CD4-positive, alpha-beta T cell treated with Interleukin-4 for 4 hours (primary cell): ENCODE measurements at regions not wholly inside any gene's neighbourhood (a gene's known extent, or its start where the extent isn't known, plus 50 kb on each side); places are given as distances from the start of the nearest gene placed in this dataset.

Experiments used
- DNase-seq: peaks from one replicate; pipeline ENCODE4 v3.0.0-alpha.2; 2020

DNA sequence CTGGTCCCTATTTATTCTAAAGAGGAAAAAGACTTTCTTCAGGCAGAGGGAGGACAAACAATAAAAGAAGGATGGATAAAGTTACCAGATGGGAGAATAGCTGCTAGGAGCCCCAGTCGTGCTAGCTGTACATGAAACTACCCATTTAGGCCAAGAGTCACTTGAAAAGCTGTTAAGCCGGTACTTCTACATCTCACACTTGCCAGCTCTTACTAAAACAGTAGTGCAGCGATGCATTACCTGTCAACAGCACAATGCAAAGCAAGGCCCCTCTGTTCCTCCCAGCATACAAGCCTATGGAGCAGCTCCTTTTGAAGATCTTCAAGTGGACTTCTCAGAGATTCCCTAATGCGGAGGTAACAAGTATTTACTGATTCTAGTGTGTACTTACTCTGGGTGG, 1138.8 kb downstream of the ARAP2 start:
- no peak for DNase-seq

DNA sequence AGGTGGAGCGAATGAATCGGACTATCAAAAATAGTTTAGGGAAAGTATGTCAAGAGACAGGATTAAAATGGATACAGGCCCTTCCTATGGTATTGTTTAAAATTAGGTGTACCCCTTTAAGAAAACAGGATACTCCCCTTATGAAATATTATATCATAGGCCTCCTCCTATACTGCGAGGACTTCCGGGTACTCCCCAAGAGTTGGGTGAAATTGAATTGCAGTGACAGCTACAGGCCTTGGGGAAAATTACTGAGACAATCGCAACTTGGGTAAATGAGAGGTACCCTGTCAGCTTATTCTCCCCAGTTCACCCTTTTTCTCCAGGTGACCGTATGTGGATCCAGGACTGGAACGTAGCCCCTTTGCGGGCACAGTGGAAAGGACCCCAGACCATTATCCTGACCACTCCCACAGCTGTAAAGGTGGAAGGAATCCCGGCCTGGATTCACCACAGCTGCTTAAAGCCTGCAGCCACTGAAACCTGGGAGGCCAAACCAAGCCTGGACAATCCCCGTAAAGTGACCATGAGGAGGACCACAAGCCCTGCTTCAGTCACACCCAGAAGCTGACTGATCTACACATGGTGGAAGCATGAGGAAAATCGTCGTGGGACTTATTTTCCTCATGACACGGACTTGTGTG, 1138.1 kb downstream of the ARAP2 start:
- no peak for DNase-seq

DNA sequence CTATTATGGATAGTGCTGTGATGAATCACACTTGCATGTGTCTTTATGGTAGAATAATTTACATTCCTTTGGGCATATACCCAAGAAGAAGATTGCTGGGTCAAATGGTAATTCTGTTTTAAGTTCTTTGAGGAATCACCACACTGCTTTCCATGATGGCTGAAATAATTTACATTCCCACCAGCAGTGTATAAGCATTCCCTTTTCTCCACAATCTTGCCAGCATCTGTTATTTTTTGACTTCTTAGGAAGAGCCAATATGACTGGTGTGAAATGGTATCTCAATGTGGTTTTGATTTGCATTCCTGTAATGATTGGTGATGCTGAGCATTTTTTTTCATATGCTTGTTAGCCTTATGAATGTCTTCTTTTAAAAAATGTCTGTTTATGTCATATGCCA, 1120.2 kb downstream of the ARAP2 start:
- no peak for DNase-seq

DNA sequence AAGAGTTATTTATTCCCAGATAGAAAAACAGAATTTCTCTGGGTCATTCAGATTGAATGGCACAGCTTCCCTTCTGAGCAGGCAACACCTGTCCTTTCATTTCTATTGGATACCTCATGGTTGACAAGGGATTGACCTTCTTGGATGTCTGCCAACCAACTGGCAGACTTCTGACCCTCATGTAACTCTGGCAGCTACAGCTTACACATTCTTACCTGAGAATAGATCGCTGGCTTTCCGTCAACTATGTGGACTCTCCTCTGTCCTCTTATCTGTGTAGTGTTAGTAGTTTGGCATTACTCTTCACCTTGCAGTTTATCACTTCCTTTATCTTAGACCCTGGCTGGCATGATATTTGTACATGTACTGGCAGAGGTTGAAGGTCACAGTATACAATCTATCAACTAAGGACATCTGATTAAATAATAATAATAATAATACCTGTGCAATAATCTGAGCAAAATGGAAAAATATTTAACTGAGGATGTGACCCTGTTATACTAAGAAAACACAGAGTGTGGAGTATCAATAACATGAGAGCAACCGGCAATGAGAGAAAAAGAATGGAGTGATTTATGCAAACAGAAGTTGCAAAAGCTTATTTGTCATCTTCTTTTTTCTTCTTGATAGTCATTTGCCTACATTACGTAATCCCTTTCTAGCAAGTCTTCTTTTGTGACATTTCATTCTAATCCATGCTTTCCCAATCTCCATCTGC, 1118.2 kb downstream of the ARAP2 start:
- DNase-seq, result no peak

DNA sequence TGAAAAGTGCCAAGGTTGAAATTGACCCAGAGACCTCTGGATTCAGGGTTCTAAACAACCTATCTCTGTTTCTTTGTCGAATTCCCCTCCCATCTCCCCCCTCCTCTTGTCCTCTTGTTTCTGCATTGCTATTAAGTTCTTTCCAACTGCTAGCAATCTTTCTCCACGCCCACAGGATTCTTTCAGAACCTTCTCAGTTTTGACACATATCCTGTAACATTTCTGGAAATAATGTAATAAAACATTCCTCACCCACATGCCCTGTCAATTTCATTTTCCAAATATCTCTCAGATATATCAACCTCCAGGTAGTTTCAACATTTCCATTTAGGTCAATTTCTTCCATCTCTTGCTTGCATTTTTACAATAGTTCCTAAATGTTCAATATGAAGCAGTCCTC, 1105.9 kb downstream of the ARAP2 start:
- no peak for DNase-seq

DNA sequence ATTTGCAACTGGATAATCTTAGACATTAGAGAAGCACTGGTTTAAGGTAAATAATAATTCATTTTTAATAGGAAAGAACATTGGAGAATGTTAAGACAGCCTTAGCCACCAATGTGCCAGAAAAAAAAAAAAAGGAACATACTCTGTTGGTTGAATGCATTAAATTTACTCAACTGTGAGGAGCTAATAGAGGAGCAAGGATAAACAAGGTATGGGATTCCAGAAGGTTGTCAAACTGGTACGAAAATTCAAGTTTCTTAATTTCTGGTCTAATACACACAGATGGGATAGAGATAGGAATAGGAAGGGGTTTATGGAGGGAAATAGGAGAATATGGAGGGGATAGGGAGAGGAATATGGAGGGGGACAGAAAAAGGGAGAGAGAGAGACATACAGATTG, 1096.6 kb downstream of the ARAP2 start:
- no peak for DNase-seq

DNA sequence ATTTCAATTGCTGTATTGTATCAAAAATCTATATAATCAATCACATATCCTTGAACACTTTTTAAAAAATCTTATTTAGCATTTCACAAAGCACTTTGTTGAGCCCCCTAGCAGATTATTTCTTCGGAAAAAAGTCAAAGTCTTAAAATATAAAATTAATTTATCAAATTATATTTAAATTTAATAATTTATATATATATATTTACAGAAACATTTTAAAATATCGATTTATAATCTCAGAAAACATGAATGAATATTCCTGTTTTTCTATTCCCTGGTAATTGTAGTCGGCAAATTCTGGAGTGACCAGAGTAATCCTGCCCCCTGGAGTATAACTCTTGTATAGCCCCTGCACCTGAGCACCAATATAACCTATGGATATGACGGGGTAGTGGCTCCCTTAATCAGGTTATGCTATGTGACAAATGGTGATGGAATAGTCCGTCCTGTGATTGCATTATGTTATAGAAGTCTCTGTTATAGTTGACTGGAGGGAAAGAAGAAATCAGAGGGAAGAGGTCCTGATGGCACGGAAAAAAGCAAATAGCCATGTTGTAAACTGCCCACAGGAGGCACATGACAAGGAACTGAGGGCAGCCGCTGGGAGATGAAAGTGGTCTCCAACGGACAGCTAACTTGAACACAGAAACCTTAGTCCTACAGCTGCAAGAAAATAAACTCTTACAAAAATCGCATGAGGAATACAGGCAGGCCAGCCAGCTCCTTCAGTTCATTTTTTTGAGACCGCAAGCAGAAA, 1092.3 kb downstream of the ARAP2 start:
- DNase-seq, result no peak

DNA sequence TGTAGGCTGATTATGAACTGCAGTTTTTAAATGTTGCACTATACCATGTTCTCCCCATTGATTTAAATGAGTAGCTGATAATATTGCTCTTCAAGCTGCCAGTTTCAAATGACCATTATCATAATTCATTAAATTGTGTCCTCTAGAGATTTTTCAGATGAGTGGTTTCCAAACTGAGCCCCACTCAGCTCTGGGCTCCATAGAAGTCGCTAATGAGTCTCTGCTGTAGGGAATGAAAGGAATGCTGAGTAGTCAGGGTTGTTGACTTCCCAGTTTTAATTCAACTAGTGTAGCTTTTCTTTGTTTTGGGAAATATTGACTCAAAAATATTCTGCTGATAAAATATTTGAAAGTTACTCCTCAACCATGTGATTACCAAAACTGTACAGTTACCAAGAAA, 1081.1 kb downstream of the ARAP2 start:
- no peak for DNase-seq

DNA sequence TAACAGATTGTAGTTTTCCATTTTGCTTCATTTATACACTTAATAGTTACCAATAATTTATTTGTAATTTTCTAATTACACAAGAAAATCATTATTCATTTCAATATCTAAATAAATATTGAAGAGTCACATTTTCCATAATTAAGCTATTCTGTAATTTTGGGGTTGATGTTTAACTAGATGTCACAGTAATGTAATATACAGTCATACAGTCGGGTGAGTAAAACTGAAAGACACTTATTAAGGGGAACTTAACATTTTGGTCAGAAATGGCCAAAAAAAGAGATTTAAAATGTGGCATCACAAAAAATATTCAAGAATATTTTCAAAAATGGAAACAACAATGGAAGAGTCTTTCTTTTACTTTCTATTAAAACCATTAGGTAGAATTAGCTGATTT, 1080.3 kb downstream of the ARAP2 start:
- DNase-seq, result no peak

DNA sequence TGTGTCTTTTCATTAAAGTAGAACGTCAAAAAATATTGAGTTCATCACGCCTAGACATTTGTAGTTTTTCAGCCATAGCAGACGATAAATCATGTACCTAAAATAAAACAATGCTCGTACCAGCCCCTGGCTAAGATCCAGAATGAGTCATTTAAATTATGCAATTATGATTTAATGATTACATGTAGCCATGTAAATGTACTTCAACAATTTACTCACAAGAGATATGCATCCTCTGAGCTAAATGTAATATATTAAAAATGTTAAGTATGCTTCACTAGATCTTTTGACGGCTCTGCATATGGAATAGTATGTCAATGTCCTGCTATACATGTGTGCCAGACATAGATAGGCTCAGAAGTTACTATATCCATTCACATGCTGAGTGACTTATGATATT, 1077.8 kb downstream of the ARAP2 start:
- no peak for DNase-seq

DNA sequence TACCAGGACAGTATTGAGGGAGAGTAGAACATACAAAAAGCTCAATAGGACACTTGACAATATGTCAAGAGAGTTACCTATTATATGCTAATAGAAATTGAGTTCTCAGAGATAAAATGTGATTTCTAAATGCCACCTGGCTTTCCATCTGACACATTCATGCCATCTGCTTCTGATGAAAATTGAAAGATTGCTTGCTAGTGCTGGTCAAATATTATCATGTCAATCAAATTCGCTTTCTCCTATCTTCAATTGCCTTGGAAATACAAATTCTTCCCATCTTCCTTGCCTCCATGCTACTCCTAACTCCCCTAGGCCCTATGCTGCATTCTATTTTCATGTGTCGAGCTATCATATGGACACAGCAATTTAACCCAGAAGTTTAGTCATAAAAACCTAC, 1076.9 kb downstream of the ARAP2 start:
- DNase-seq, result no peak

DNA sequence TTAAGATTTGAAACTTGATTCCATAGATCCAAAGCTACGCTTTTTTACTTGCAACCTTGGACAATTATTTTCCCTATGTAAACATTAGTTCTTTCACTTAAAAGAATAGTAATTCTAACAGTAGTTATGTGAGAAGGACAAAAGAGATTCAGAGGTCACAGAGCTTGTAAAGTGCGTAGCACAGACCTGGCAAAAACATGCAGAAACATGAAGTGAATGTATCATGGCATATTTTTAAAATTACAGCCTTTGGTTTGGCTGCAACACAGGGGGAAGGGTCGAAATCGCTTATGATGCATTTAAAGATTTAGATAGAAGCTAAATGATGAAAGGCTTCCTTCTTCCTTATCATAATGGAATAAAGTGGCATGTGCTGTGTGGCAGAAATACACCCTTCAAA, 1068.8 kb downstream of the ARAP2 start:
- DNase-seq, result no peak

DNA sequence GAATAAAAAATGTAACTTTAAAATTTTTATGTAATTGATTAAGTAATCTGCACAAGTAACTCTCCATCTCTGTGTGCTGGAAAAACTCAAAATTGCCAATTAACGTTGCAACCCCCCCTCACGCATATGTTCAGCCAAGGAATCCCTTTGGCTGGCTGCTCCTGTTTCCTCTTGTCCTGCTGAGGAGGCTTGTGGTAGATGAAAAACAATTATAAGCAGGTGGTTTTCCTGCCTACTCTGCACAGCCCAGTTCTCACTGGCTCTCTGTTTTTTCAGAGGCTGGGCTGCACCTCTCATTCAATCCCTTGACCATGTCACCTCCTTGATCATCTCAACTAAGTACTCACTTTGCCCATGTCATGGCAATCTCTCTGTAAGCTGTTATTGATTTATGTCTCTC, 1068.4 kb downstream of the ARAP2 start:
- no peak for DNase-seq

DNA sequence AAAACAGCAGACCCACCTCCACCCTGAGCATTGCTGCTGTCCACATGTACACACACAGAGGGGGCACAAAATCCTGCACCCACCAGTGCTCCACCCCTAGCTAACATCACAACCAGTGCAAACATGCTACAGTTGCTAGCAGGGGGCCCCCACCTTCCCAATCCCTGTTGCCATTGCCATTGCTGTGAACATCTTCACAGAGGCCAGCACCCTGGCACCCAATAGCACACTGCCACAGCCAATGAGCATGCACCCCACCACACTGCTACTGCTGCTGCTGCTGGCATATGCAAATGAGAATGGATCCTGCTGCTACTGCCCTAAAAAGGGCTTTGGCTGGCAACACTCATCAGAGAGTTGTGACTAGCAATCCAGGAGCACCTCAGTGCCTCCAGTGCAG, 1061.9 kb downstream of the ARAP2 start:
- DNase-seq, result no peak

DNA sequence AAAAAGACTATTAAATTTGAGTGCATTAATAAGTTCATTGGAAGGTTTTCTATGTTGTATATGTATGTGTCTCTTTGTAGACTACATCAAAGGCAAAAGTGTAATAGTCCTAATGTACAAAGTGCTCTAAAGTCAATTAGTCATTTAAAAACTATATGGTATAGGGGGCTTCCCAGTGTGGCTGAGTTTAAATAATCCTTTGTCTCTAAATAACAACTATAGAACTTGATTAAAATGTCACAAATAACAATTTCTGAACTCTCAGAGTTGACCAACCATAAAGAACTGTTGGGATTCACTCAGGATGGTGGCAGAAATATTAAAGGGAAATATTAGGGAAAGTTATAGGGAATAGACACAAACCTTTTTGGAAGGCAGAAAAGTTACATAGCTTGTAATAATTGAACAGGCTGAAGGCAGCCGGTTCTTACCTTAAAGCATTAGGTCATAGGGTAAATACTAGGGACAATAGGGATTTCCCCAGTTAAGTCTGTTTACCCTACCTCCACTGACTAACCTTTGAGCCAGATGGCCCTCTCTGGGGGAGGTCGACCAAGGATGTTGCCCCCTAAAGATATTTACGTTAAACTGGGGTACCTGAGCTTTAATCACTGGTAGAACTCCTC, 1054.2 kb downstream of the ARAP2 start:
- no peak for DNase-seq

DNA sequence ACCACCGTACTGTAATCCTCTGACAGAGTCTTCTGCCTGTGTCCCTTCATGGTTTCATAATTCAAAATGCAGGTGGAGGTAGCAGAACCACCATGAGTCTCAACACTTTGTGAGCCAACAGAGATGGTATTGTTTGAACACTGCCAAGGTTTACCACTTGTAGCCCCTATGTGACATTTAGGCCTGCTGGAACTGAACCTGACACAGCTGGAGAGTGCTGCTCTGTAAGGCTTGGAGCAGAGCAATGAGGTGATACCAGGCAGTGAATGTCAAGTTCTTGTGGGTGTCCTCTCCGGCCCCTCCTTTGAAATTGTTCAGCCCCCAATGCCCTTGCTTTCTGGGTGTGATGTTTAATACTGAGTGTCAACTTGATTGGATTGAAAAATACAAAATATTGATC, 1042.9 kb downstream of the ARAP2 start:
- DNase-seq, result no peak

DNA sequence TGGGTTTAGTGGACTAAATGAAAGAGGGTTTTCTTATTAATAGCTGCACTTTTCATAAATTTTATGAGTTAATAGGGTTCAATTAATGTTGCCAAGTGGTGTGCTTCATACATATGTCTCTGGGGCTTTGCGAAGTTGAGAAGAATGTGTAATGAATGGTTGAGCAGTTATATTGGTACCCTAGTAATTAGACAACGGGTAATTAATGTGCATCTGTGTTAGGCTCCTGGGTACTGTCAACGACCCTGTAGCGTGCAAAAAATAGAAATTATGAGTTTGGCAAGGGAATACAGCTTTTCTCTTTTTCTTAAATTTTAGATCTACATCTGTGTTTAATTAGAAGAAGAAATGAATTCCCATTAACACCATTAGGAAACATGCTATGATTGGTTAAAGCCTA, 1027.7 kb downstream of the ARAP2 start:
- DNase-seq, result no peak

DNA sequence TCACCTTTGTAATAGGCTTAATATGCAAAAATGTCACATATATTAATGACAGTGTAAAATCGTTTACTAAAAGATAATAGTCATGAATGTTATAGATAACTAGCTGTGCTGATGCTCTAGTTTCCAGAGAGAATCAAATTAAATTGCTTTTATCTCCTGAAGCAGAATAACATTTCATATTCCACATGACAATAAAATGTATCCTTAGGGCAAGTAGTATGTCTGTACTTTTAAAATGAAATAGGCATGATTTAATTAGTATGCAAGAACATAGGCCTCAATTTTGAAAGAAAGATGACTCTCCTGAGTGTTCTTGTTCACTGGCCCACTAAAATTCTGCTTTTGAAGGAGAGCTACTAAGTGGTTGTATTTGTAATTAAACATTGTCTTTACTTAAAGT, 1027.0 kb downstream of the ARAP2 start:
- no peak for DNase-seq

DNA sequence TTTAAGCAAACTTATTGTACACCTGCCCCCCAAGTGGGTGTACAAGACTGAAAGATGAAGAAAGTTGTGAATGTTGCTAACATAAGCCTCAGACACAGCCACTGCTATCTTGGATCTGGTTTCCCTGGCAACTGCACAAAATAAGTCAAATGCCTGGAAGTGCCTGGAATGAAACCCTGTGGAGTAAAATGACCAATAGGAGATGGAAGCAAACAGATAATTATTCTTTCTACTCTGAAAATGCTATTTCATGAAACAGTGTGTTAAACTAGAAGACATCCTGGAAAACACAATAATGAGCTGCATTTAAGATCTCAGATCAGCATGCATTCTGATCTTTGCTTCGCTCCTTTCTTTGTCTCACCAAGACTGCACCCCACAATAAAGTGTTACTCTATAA, 1016.0 kb downstream of the ARAP2 start:
- DNase-seq, result no peak

DNA sequence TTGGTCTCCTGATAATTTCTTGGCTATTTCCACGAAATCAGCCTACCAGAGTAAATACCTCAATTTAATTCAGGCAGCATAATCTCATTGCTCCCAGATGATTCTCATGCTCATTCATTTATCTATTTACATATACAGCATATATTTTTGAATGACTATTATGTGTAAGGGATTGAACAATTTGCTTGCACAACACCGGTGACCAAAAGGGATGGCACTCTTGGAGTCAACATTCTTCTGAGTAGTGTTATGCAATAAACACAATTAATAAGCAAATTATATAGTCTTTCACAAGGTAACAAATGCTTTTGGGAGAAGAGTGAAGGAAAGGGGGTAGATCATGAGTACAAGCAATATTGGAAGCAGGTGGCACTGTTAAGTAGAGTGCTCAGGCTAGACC, 1015.3 kb downstream of the ARAP2 start:
- no peak for DNase-seq

DNA sequence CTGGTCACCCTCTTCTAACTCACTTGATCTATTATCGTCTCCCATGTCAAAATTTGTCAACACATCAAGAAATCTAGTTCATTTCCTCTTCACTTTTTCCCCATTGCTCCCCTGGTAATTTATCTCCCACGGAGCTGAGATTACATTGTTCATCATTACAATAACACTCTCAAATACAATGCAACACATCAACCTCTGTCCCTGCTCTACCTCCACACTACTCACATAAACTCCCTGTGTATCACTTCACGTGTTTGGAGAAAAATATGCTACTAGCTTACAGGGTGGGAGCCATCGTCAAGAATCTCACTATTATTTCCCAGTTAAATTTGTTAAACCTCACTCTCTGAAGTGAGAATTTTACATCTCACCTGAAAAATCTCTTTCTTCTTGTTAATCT, 1006.4 kb downstream of the ARAP2 start:
- DNase-seq, result no peak

DNA sequence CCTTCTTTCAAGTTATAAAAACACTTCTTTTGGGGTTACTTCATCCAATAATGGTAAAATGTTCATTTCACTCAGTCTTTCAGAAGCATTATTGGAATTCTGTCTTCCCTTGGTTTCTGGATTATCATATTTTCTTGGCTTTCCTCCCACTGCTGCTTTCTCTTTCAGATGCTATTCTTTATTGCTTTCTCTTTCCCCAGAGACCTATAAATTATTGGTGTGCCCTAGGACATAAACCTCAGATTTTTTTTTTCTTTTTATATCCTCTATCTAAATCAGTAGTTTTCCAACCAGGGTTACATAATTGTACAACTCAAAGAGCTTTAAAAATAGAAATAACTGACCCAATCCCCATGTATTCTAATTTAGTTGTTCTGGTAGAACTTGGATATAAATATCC, 1005.5 kb downstream of the ARAP2 start:
- no peak for DNase-seq

DNA sequence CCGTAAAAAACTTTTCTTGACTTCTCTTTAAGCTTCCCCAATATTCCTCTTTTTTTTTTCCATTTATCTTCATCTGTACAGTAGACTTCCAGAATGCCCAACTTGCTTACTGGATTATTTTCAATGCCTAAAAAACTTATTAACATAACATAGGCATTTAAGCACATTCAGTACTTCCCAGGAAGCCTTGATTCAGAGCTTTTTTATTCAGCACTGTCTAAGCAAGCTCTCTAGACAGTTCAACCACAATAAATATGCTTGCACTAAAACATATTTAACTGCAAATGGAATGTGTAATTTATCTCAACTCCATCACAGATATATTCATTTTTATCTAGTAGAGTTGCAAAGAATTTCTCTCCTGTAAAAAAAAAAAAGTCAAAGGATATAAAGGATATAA, 997.8 kb downstream of the ARAP2 start:
- no peak for DNase-seq

DNA sequence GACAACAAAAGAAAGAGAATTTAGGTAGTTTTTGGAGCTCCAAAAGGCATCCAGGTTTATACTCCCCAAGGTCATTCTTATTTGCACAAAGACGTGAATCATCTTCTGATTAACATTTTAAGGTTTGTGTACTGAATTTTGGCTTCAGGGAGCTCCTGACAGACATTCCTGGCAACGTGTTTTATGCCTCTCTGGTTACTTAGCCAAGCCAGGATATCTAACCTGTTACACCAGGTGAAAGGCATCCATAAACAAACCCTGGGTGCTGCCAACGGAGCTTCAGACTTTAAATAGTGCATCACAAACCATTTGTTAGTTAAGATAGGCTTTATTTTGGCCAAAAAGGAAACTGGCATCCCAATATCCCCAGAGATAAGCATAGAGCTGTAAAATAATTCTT, 997.3 kb downstream of the ARAP2 start:
- DNase-seq, result no peak
